IMR-90 (cell line): ENCODE measurements at regions not wholly inside any gene's neighbourhood (a gene's known extent, or its start where the extent isn't known, plus 50 kb on each side); places are given as distances from the start of the nearest gene placed in this dataset.

ENCODE experiments used
- ATAC-seq: fragments of 200-7000 bp; cut with Tn5 transposase; 2 replicates; pipeline ENCODE4 v1.9.1; 2020; ENCODE audit warnings: low read depth, mild to moderate bottlenecking, moderate library complexity
- BruUV-seq: library from RNA; stranded (reverse); fragments of 400-500 nt; replicated peaks from 2 replicates; lab custom pipeline; 2021; lab: Mats Ljungman, UMichigan
- CTCF ChIA-PET: fragments of 300-600 bp; formaldehyde crosslinking; extraction: SDS; loops from one replicate; lab custom pipeline; 2021; ENCODE audit warnings: antibody characterized with exemption; lab: Yijun Ruan, JAX
- POLR2A ChIA-PET: fragments of 300-600 bp; sonication (Branson Sonifier 250); formaldehyde crosslinking; loops from one replicate; lab custom pipeline; 2022; ENCODE audit warnings: antibody characterized with exemption; ENCODE audit not compliant: unreplicated experiment; lab: Charles Lee
- DNase-seq: peaks from one replicate; pipeline ENCODE4 v3.0.0; 2013
- H2AFZ ChIP-seq: replicated peaks from 2 replicates; pipeline ENCODE3; 2013; ENCODE audit warnings: low read length, mild to moderate bottlenecking; ENCODE audit not compliant: poor library complexity
- H2AK5ac ChIP-seq: 2 replicates; pipeline ENCODE4 v1.6.1; 2013; ENCODE audit warnings: low read depth, low read length, inconsistent platforms
- H2AK9ac ChIP-seq: replicated peaks from 2 replicates; pipeline ENCODE3; 2013; ENCODE audit warnings: mild to moderate bottlenecking, low read depth, low read length, moderate library complexity; ENCODE audit not compliant: poor library complexity
- H2BK120ac ChIP-seq: 2 replicates; pipeline ENCODE4 v1.6.1; 2013; ENCODE audit warnings: low read depth, low read length, inconsistent platforms
- H2BK15ac ChIP-seq: 3 replicates; pipeline ENCODE4 v1.6.1; 2013; ENCODE audit warnings: low read depth, low read length, inconsistent platforms
- H2BK20ac ChIP-seq: 2 replicates; pipeline ENCODE4 v1.6.1; 2013; ENCODE audit warnings: low read depth, mild to moderate bottlenecking, inconsistent platforms, low read length, moderate library complexity
- H2BK5ac ChIP-seq: 2 replicates; pipeline ENCODE4 v1.6.1; 2013; ENCODE audit warnings: mild to moderate bottlenecking, low read depth, low read length, inconsistent platforms; ENCODE audit not compliant: poor library complexity, severe bottlenecking
- H3K14ac ChIP-seq: replicated peaks from 2 replicates; pipeline ENCODE4 v1.6.1; 2013; ENCODE audit warnings: low read depth, low read length, inconsistent platforms
- H3K18ac ChIP-seq: 2 replicates; pipeline ENCODE4 v1.6.1; 2013; ENCODE audit warnings: low read depth, low read length, control low read depth
- H3K23ac ChIP-seq: 2 replicates; pipeline ENCODE4 v1.6.1; 2013; ENCODE audit warnings: low read depth, low read length, inconsistent platforms
- H3K27ac ChIP-seq: 2 replicates; pipeline ENCODE4 v1.5.1; 2013; ENCODE audit warnings: mild to moderate bottlenecking, control low read depth, low read length; ENCODE audit not compliant: insufficient read depth
- H3K27me3 ChIP-seq: 2 replicates; pipeline ENCODE4 v1.6.1; 2013; ENCODE audit warnings: low read length; ENCODE audit not compliant: control insufficient read depth, insufficient read depth
- H3K36me3 ChIP-seq: 2 replicates; pipeline ENCODE4 v1.6.1; 2013; ENCODE audit warnings: low read length, mixed read lengths; ENCODE audit not compliant: control insufficient read depth, insufficient read depth
- H3K4ac ChIP-seq: 2 replicates; pipeline ENCODE4 v1.6.1; 2013; ENCODE audit warnings: low read depth, low read length, inconsistent platforms
- H3K4me1 ChIP-seq: 2 replicates; pipeline ENCODE4 v1.6.1; 2013; ENCODE audit warnings: low read length, mixed read lengths; ENCODE audit not compliant: control insufficient read depth, insufficient read depth
- H3K4me2 ChIP-seq: 2 replicates; pipeline ENCODE4 v1.6.1; 2013; ENCODE audit warnings: low read depth, mild to moderate bottlenecking, control low read depth, low read length, moderate library complexity
- H3K4me3 ChIP-seq: 2 replicates; pipeline ENCODE4 v1.5.1; 2013; ENCODE audit warnings: low read depth, mild to moderate bottlenecking, control low read depth, low read length, moderate library complexity; ENCODE audit not compliant: insufficient read depth
- H3K56ac ChIP-seq: 2 replicates; pipeline ENCODE4 v1.6.1; 2013; ENCODE audit warnings: low read length, inconsistent platforms; ENCODE audit not compliant: insufficient read depth; ENCODE audit errors: extremely low read depth
- H3K79me1 ChIP-seq, 2 experiments: 2 replicates each; pipeline ENCODE4 v1.6.1; 2013; ENCODE audit warnings: low read length in 2 of 2, inconsistent platforms in 1 of 2, low read depth in 1 of 2
- H3K9ac ChIP-seq: 2 replicates; pipeline ENCODE4 v1.6.1; 2013; ENCODE audit warnings: low read depth, low read length, control low read depth
- H3K9me1 ChIP-seq: 2 replicates; pipeline ENCODE4 v1.6.1; 2013; ENCODE audit warnings: low read length, inconsistent platforms; ENCODE audit not compliant: insufficient read depth
- H3K9me3 ChIP-seq: 2 replicates; pipeline ENCODE4 v1.6.1; 2013; ENCODE audit warnings: low read length; ENCODE audit not compliant: control insufficient read depth, insufficient read depth
- H4K20me1 ChIP-seq: 2 replicates; pipeline ENCODE4 v1.6.1; 2013; ENCODE audit warnings: low read length, inconsistent platforms; ENCODE audit not compliant: insufficient read depth
- H4K5ac ChIP-seq: 2 replicates; pipeline ENCODE4 v1.6.1; 2013; ENCODE audit warnings: mild to moderate bottlenecking, low read depth, low read length, control low read depth
- H4K8ac ChIP-seq, 2 experiments: 2 replicates each; pipeline ENCODE4 v1.6.1; 2013; ENCODE audit warnings: low read depth in 2 of 2, low read length in 2 of 2, control low read depth in 1 of 2, inconsistent platforms in 1 of 2
- H4K91ac ChIP-seq: 2 replicates; pipeline ENCODE4 v1.6.1; 2013; ENCODE audit warnings: low read depth, low read length, inconsistent platforms; ENCODE audit not compliant: insufficient read depth
- BHLHE40 ChIP-seq: fragments of 150-350 bp; IDR thresholded peaks from 2 replicates; pipeline ENCODE4 v1.6.1; 2016; ENCODE audit warnings: mild to moderate bottlenecking, low read depth, low read length
- CEBPB ChIP-seq: IDR thresholded peaks from 2 replicates; pipeline ENCODE4 v1.6.1; 2012; ENCODE audit warnings: low read depth, low read length, improper control_type of control experiment
- CHD1 ChIP-seq: IDR thresholded peaks from 2 replicates; pipeline ENCODE4 v1.6.1; 2012; ENCODE audit warnings: low read depth, low read length, improper control_type of control experiment
- FOS ChIP-seq: fragments of 150-350 bp; IDR thresholded peaks from 2 replicates; pipeline ENCODE4 v1.6.1; 2016; ENCODE audit warnings: low read depth, low read length
- MAFK ChIP-seq: IDR thresholded peaks from 2 replicates; pipeline ENCODE4 v1.6.1; 2012; ENCODE audit warnings: low read depth, low read length, improper control_type of control experiment
- WGBS, 2 experiments: methylation state at CpG; one replicate each; pipeline versions ENCODE4 v1.1.5 to v1.1.7; 2013; ENCODE audit warnings: missing lambda C conversion rate in 2 of 2; ENCODE audit not compliant: insufficient read length in 1 of 2; ENCODE audit errors: extremely low coverage in 2 of 2; 5-methylcytosine and 5-hydroxymethylcytosine counted together
- dilution Hi-C: fragments of 300-500 bp; cut with HindIII; formaldehyde crosslinking; loops from one replicate; pipeline ENCODE4 v1.14.3; 2018; ENCODE audit warnings: low sequenced_read_pairs; ENCODE audit not compliant: unreplicated experiment
- in situ Hi-C: fragments of 300-500 bp; cut with MboI; formaldehyde crosslinking; loops from 3 replicates; pipeline ENCODE4 v1.14.3; 2019; ENCODE audit warnings: low sequenced_read_pairs, inconsistent platforms, mixed read lengths
- intact Hi-C: fragments of 100-400 bp; cut with micrococcal nuclease; formaldehyde crosslinking; loops from 2 replicates; pipeline ENCODE4 v1.10.0; 2022

- H4K8ac ChIP-seq, result peak overlapping the region in 1 of 2 experiments; percentile 93; a peak in 1 of 4 replicates
- H3K27me3 ChIP-seq, result no peaks in the 10 kb centered on the region
- in situ Hi-C loops, result no loop called here
- dilution Hi-C loops, result no loop called here
- H3K23ac ChIP-seq, result no peak overlapping the region
- H3K56ac ChIP-seq, result 0 out of 2 replicates have a peak overlapping the region, but pooled peaks have one; percentile 77
- H3K9me3 ChIP-seq, result no peaks in the 10 kb centered on the region
- H3K36me3 ChIP-seq, result no peaks in the 10 kb centered on the region
- 0 out of 2 replicates have a peak overlapping the region, but pooled peaks have one; percentile 99 for H2BK20ac ChIP-seq
- H3K27ac ChIP-seq, result no peak overlapping the region
- H3K4ac ChIP-seq, result no peak overlapping the region
- no peak overlapping the region for H2BK15ac ChIP-seq
- peak overlapping the region; percentile 97 for H2BK120ac ChIP-seq
- BruUV-seq, result no TSS peak
- H3K14ac ChIP-seq, result no peak overlapping the region
- H2AFZ ChIP-seq, result no peak overlapping the region
- DNase-seq, result peak; percentile 92
- no peak overlapping the region for H4K91ac ChIP-seq
- peak overlapping the region; percentile 48; the same call in 1 of the 2 replicates for H3K4me2 ChIP-seq
- peak; percentile 86 for ATAC-seq
- H3K4me1 ChIP-seq, result peaks cover 23% of the 10 kb centered on the region
- intact Hi-C loops, result no loop called here
- H3K9ac ChIP-seq, result no peak overlapping the region
- CTCF ChIA-PET, result no interaction called here
- H3K4me3 ChIP-seq, result no peak overlapping the region
- 0 out of 2 replicates have a peak, but pooled peaks have one; percentile 17 for TF ChIP-seq MAFK
- peak; percentile 34; the same call in 1 of the 2 replicates for TF ChIP-seq BHLHE40
- peak; percentile 40; the same call in 1 of the 2 replicates for TF ChIP-seq FOS
- TF ChIP-seq CHD1, result no peak
- TF ChIP-seq CEBPB, result no peak
- H3K79me1 ChIP-seq, result no peaks in the 10 kb centered on the region
- POLR2A ChIA-PET, result no interaction called here
- H2AK9ac ChIP-seq, result no peak overlapping the region
- no peak overlapping the region for H4K5ac ChIP-seq
- peak overlapping the region; percentile 94 for H2BK5ac ChIP-seq
- H2AK5ac ChIP-seq, result no peak overlapping the region
- H3K18ac ChIP-seq, result no peak overlapping the region; the same call in 1 of the 2 replicates
- H3K9me1 ChIP-seq, result peaks cover 13% of the 10 kb centered on the region
- no peaks in the 10 kb centered on the region for H4K20me1 ChIP-seq
- WGBS, 2 experiments, result no CpG with 5 or more reads among the region's 3 CpGs
Observed at GRCh38 chr2:212711856-212712255, 173.3 kb upstream of the ERBB4 start.
